UCSD-AML1 (cell line): ENCODE measurements at regions not wholly inside any gene's neighbourhood (a gene's known extent, or its start where the extent isn't known, plus 50 kb on each side); places are given as distances from the start of the nearest gene placed in this dataset.

Source experiments
- DNase-seq: peaks from one replicate; lab custom pipeline; 2025; ENCODE audit not compliant: unreplicated experiment; lab: John Stamatoyannopoulos, UW

GRCh38 chr20:17795003-17795402 lies 95.2 kb downstream of the BANF2 start:
- no peak for DNase-seq

DNA sequence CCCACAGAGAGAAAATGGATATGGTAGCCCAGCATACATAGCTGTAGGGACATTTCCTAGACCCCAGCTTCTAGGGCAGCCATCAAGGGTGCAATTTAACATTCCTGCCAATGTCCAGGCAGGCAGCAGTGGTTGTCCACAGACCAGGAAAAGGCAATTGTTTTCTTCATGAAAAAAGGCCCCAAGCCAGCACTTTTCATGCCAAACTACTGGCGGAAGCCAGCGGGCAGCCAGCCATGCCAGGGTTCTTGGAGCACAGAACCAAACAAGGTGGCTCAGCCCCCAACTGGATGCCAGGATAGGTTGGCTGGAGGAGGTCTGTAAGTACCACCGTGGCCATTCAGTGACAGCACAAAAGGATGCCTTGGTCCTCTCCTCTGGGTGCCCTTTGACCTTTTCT lies 94.6 kb downstream of the BANF2 start:
- DNase-seq: no peak

DNA sequence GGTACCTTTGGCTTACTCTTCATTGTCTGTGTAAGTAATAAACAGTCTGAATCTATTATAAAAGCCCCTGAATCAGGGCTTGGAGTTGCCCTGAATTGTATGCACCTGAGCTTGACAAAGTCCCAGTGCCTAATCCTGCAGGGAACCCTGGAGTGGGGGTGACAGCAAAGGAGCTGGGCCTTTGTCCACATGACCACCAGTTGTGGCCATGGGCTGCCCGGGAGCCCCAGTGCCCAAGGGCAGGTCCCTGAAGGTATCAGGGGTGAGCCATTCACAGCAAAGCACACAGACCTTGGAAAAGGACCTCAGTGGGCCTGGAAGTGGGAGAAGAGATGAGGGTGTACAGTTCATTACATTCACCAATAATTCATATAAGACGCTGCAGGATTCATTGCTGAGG lies 94.2 kb downstream of the BANF2 start:
- no peak for DNase-seq

DNA sequence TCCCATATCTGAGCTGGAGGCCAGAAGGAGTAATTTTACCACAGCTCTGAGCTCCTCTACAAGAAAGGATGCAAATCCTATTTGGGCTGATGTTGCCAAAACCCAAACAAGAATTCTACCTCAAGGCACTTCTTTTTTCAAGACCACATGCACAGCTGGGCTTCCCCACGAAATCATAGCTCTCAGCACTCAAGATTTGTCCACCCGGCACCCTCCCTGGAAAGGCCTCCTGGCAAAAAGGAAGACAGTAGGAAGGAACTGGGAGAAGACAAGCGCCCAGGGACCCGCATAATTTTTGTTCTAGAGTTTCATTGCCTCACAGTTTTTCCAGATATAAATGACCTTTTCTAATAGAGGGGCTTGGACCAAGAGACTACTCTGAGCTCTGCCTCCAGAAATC lies 90.5 kb downstream of the BANF2 start:
- DNase-seq: no peak

DNA sequence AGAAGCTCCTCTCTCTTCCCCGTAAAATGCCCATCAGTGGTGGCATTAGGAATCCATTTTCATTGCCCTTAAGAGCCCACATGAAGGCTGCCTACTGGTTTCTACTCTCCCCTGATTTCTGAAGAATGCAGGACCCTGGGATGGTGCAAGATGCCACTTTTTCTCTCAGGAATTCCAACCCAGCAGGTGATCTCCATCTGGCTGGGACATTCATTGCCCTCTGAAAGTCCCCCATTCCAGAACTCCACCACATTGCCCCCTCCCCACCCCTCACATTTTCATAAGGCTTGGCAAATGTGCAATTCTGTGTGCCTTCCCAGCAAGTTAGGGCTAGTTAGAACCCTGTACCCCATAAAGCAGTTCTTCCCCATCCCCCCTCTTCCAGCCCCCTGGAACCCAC lies 88.0 kb downstream of the BANF2 start:
- no peak for DNase-seq

DNA sequence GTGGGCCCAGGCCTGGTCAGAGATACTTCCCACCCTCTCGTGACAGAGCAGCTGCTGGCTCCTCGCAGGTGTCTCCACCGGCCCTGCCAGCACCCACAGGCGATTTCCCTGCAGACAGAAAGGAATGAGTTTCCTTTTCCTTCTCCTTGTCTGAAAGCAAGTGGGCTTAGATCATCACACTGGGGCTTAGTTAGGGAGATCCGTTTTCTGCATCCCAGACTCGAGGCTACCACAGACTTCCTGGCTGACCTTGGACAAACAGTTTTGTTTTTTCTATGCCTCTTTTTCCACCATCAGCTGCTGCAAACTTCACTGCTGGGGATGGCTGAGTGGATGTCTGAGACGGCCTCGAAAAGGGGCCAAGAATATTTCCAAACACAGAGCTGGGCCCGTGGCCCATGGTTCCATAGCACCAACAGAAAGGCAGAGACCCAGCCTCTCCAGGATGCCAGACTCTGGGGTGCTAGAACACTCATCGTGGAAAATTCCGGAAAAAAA lies 86.5 kb downstream of the BANF2 start:
- peak; percentile 33 for DNase-seq
